Stimulated activated CD8-positive, alpha-beta memory T cell treated with anti-CD3 and anti-CD28 coated beads, Interleukin-7, amount 100 ng/mL, for 4 hours (primary cell): ENCODE measurements at regions not wholly inside any gene's neighbourhood (a gene's known extent, or its start where the extent isn't known, plus 50 kb on each side); places are given as distances from the start of the nearest gene placed in this dataset.
"Not testable (repeated sequence)": the region's sequence is repeated elsewhere in the genome, so short reads cannot be mapped to it uniquely, and the experiment has no call there.

Experiments used
- DNase-seq, 2 donors: peaks; one replicate each; pipeline ENCODE4 v3.0.0-alpha.2; 2020; ENCODE audit warnings: low read depth in 2 of 2

DNA sequence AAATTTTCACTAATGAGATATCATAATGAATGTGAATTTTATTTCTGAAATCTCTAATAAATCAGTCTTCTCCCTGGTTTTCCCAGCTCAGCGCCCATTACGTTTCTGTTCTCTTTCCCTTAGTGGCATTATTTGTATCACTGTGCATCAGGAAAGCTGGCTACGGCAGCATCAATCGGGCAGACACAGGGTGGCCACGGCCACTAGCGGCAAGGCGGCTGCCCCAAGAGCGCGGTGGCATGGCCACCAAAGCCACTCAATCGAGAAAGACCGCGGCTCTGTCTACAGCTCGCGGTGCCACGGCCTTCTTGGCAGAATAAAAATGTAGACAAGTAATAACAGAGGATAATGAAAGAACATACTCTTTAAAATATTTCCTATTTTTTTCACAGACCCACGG lies 168.0 kb downstream of the RPIA start:
- no peak for DNase-seq

- no peak for DNase-seq
These were observed 169.1 kb downstream of the RPIA start for GRCh38 chr2:88860421-88861075.

- no peak for DNase-seq
These were observed 174.4 kb downstream of the RPIA start for GRCh38 chr2:88865801-88866371.

GRCh38 chr2:88866756-88867155 lies 175.3 kb downstream of the RPIA start:
- DNase-seq: no peak

- no peak for DNase-seq
These were observed 177.4 kb downstream of the RPIA start for GRCh38 chr2:88868861-88869260.

GRCh38 chr2:88870267-88870839 lies 178.9 kb downstream of the RPIA start:
- no peak for DNase-seq

- no peak for DNase-seq
These were observed 179.9 kb downstream of the RPIA start for GRCh38 chr2:88871336-88871735.

GRCh38 chr2:88873620-88874019 lies 182.1 kb downstream of the RPIA start:
- no peak for DNase-seq

GRCh38 chr2:88874063-88874657 lies 182.7 kb downstream of the RPIA start:
- no peak for DNase-seq

GRCh38 chr2:88875736-88876135 lies 184.3 kb downstream of the RPIA start:
- DNase-seq: no peak

- DNase-seq: no peak
These were observed 189.0 kb downstream of the RPIA start for GRCh38 chr2:88880441-88880953.

DNA sequence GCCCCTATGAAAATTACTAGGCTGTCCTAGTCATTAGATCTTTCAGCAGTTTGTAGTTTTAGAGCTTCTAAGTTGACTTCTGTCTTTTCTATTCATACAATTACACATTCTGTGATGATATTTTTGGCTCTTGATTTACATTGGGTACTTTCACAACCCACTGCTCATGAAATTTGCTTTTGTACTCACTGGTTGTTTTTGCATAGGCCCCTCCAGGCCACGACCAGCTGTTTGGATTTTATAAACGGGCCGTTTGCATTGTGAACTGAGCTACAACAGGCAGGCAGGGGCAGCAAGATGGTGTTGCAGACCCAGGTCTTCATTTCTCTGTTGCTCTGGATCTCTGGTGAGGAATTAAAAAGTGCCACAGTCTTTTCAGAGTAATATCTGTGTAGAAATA lies 193.8 kb downstream of the RPIA start:
- DNase-seq: no peak

DNA sequence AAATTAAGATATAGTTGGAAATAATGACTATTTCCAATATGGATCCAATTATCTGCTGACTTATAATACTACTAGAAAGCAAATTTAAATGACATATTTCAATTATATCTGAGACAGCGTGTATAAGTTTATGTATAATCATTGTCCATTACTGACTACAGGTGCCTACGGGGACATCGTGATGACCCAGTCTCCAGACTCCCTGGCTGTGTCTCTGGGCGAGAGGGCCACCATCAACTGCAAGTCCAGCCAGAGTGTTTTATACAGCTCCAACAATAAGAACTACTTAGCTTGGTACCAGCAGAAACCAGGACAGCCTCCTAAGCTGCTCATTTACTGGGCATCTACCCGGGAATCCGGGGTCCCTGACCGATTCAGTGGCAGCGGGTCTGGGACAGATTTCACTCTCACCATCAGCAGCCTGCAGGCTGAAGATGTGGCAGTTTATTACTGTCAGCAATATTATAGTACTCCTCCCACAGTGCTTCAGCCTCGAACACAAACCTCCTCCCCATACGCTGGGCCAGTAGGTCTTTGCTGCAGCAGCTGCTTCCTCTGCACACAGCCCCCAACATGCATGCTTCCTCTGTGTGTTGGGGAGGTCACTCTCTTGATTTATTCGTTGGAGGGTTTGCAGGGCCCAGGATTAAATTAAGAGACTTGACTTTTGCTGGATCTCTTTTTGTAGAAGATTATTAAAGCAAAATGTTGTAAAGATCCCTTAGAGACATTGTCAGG lies 194.4 kb downstream of the RPIA start:
- DNase-seq: no peak

DNA sequence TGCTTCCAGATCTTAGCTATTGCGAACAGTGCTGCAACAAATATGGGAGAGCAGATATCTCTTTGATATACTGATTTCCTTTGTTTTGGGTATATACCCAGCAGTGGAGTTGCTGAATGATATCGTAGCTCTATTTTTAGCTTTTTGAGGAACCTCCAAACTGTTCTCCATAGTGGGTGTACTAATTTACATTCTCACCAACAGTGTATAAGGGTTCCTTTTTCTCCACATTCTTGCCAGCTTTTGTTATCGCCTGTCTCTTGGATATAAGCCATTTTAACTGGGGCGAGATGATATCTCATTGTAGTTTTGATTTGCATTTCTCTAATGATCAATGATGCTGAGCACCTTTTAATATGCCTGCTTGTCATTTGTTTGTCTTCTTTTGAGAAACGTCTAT lies 196.0 kb downstream of the RPIA start:
- not testable (repeated sequence) for DNase-seq

GRCh38 chr2:88892207-88892606 lies 200.7 kb downstream of the RPIA start:
- DNase-seq: no peak

GRCh38 chr2:88892788-88893187 lies 201.3 kb downstream of the RPIA start:
- no peak for DNase-seq

GRCh38 chr2:88896971-88897370 lies 205.5 kb downstream of the RPIA start:
- no peak for DNase-seq

DNA sequence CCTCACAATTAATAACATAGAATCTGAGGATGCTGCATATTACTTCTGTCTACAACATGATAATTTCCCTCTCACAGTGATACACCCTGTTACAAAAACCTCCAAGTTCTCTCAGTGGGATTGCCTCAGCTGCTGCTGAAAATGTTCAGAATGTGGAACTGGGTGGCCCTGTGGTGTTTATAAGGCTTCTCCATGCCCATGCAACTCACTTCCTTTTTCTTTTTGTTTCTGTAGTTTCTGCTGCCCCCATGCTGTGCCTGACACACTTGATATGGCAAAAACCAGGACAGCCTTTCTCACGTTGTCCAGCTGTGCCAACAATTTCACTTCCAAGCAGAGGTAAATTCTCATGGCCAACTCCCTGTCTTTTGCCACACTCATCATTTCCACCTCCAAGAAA lies 206.2 kb downstream of the RPIA start:
- DNase-seq: no peak

GRCh38 chr2:88903749-88904353 lies 212.4 kb downstream of the RPIA start:
- no peak for DNase-seq

GRCh38 chr2:88913280-88913679 lies 221.8 kb downstream of the RPIA start:
- DNase-seq: no peak

DNA sequence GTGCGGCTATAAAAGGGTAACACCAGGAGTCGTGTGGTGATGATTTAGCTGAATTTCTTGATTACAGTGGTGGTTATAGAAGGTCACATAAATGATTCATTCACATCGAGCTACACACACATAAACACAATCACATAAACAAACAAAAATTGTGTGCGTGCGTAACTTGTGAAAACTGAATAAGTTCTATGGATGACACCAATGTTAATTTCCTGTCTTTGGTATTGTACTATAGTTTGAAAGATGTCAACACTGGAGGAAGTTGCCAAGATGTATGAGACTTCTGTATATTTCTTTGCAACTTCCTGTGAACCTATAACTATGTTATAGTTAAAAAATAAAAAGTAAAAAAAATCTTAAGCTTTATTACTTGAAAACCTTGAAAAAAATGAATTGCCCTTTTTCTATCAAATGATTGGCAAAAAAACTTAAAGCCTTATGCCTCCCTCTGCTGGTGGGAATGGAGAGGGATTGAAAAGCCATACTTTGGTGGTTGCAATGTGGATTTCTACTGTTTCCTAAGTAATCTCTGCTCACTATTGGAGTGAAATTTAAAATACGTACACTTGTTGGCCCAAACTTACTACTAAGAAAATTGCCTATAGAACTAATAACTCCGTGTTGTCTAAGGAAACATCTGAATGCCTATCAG lies 227.7 kb downstream of the RPIA start:
- DNase-seq: no peak
